K562 (cell line): ENCODE measurements at regions not wholly inside any gene's neighbourhood (a gene's known extent, or its start where the extent isn't known, plus 50 kb on each side); places are given as distances from the start of the nearest gene placed in this dataset.
A peak's percentile ranks its signal among the peaks of the same experiment; 100 is the strongest.

ENCODE experiments used
- ATAC-seq: fragments of 200-7000 bp; cut with Tn5 transposase; 3 replicates; pipeline ENCODE4 v1.9.1; 2020; ENCODE audit warnings: moderate library complexity
- BruUV-seq: library from RNA; stranded (reverse); fragments of 400-500 nt; replicated peaks from 2 replicates; lab custom pipeline; 2021; lab: Mats Ljungman, UMichigan
- CTCF ChIA-PET: fragments of 300-600 bp; formaldehyde crosslinking; extraction: SDS; loops from one replicate; lab custom pipeline; 2021; ENCODE audit warnings: low intra/inter-chr PET ratio; lab: Yijun Ruan, JAX
- POLR2A ChIA-PET: fragments of 300-600, 350-650 bp; sonication (Branson Sonifier 250); formaldehyde crosslinking; extraction: SDS; loops from one replicate; lab custom pipeline; 2021; ENCODE audit warnings: antibody characterized with exemption, inconsistent platforms; lab: Yijun Ruan, JAX
- DNase-seq, 4 experiments: peaks; one replicate each; pipeline versions ENCODE4 v3.0.0 to v3.0.0-alpha.2; 2011 to 2018; ENCODE audit warnings: low spot score in 3 of 4, mixed read lengths in 3 of 4; ENCODE audit errors: extremely low read depth in 1 of 4
- FAIRE-seq: peaks from 2 replicates; lab custom pipeline; 2011; peaks lifted over from hg19 to GRCh38; lab: Jason Lieb, UNC
- H2AFZ ChIP-seq: 2 replicates; pipeline ENCODE4 v1.6.0; 2011; ENCODE audit warnings: low read depth, low read length, control low read depth, inconsistent platforms
- H3K27ac ChIP-seq: fragments of 200-600 bp; 3 replicates; pipeline ENCODE4 v1.8.0; 2011; ENCODE audit warnings: low read depth, mild to moderate bottlenecking, control low read depth, inconsistent platforms, low read length, moderate library complexity, mixed read lengths; ENCODE audit errors: extremely low read depth
- H3K27me3 ChIP-seq, 2 experiments: fragments of 300-600 bp in 1 of 2; 2 replicates in 1 of 2; 3 replicates in 1 of 2; pipeline versions ENCODE4 v1.6.0 to v1.8.0; 2011; ENCODE audit warnings: inconsistent platforms in 2 of 2, low read length in 2 of 2, mild to moderate bottlenecking in 1 of 2, mixed read lengths in 1 of 2, moderate library complexity in 1 of 2; ENCODE audit not compliant: control insufficient read depth in 2 of 2, insufficient read depth in 2 of 2
- H3K36me3 ChIP-seq: fragments of 300-600 bp; 3 replicates; pipeline ENCODE4 v1.8.0; 2011; ENCODE audit warnings: mild to moderate bottlenecking, low read length, inconsistent platforms; ENCODE audit not compliant: control insufficient read depth, insufficient read depth
- H3K4me1 ChIP-seq, 2 experiments: fragments of 200-600 bp in 1 of 2; replicated peaks in 1 of 2; 2 replicates in 1 of 2; 3 replicates in 1 of 2; pipeline versions ENCODE4 v1.5.1 to v1.8.0; 2011; ENCODE audit warnings: inconsistent platforms in 2 of 2, low read length in 2 of 2, mild to moderate bottlenecking in 1 of 2, mixed read lengths in 1 of 2, moderate library complexity in 1 of 2; ENCODE audit not compliant: control insufficient read depth in 2 of 2, insufficient read depth in 2 of 2
- H3K4me2 ChIP-seq: 2 replicates; pipeline ENCODE4 v1.6.1; 2011; ENCODE audit warnings: low read length, control low read depth, inconsistent platforms, mixed read lengths; ENCODE audit not compliant: insufficient read depth
- H3K4me3 ChIP-seq: fragments of 200-600 bp; sonication (generic), shearing (Covaris generic); 2 replicates; pipeline ENCODE4 v1.5.1; 2016; ENCODE audit warnings: control low read depth, inconsistent platforms
- H3K79me2 ChIP-seq: fragments of 200-600 bp; 3 replicates; pipeline ENCODE4 v1.8.0; 2011; ENCODE audit warnings: low read length, inconsistent platforms; ENCODE audit not compliant: control insufficient read depth, insufficient read depth
- H3K9ac ChIP-seq, 2 experiments: 2 replicates each; pipeline versions ENCODE4 v1.6.0 to v1.6.1; 2011; ENCODE audit warnings: low read depth in 2 of 2, low read length in 2 of 2, control low read depth in 1 of 2, inconsistent platforms in 1 of 2, mild to moderate bottlenecking in 1 of 2, mixed read lengths in 1 of 2; ENCODE audit not compliant: insufficient read depth in 1 of 2
- H3K9me1 ChIP-seq: one replicate; pipeline ENCODE4 v1.6.0; 2011; ENCODE audit warnings: inconsistent platforms, mild to moderate bottlenecking, low read length, moderate library complexity; ENCODE audit not compliant: control insufficient read depth, insufficient read depth
- H3K9me3 ChIP-seq: replicated peaks from 2 replicates; pipeline ENCODE4 v1.5.1; 2011; ENCODE audit warnings: low read depth, low read length, inconsistent platforms; ENCODE audit not compliant: control insufficient read depth, insufficient read depth
- H4K20me1 ChIP-seq: replicated peaks from 2 replicates; pipeline ENCODE4 v1.6.1; 2011; ENCODE audit warnings: low read length, inconsistent platforms, mixed read lengths; ENCODE audit not compliant: control insufficient read depth, insufficient read depth
- FOXJ2 ChIP-seq: fragments of 200-800 bp; sonication (Bioruptor generic); IDR thresholded peaks from 2 replicates; pipeline ENCODE4 v1.6.1; 2016; ENCODE audit warnings: missing genetic modification characterization, missing compliant biosample characterization
- RAD21 ChIP-seq, 2 experiments: fragments of 250-450 bp in 1 of 2; fragments of 450-650 bp in 1 of 2; sonication (Bioruptor Pico) in 1 of 2; formaldehyde crosslinking in 1 of 2; IDR thresholded peaks in 1 of 2; conservative IDR thresholded peaks in 1 of 2; 2 replicates each; pipeline versions ENCODE4 v1.4.0 to v1.8.0; 2020 to 2022; ENCODE audit warnings: mild to moderate bottlenecking in 2 of 2, moderate library complexity in 1 of 2
- SMC3 ChIP-seq: conservative IDR thresholded peaks from 2 replicates; pipeline ENCODE4 v1.6.1; 2011; ENCODE audit warnings: low read depth, low read length, improper control_type of control experiment; ENCODE audit not compliant: insufficient read depth
- TEAD4 ChIP-seq, 2 experiments: sonication (generic) in 1 of 2; formaldehyde crosslinking in 1 of 2; IDR thresholded peaks; 2 replicates each; pipeline versions ENCODE4 v1.6.1 to v1.8.0; 2012 to 2022; ENCODE audit warnings: borderline replicate concordance in 1 of 2, inconsistent platforms in 1 of 2, low read length in 1 of 2, mild to moderate bottlenecking in 1 of 2, missing genetic modification reagents in 1 of 2
- WGBS: fragments of 100-300 bp; shearing (Covaris generic); methylation state at CpG from one replicate; pipeline ENCODE4 v1.1.6; 2016; ENCODE audit warnings: low coverage, mixed read lengths; ENCODE audit not compliant: insufficient coverage; ENCODE audit errors: missing lambda C conversion rate; 5-methylcytosine and 5-hydroxymethylcytosine counted together
- in situ Hi-C: fragments of 300-500 bp; cut with MboI; formaldehyde crosslinking; loops from 4 replicates; pipeline ENCODE4 v1.15.0; 2018; ENCODE audit warnings: inconsistent platforms, mixed read lengths
- intact Hi-C: fragments of 100-400 bp; cut with micrococcal nuclease; formaldehyde crosslinking; loops from 2 replicates; pipeline ENCODE4 v1.14.2; 2022
- TF ChIP-seq, protein P1 (sequence below), 2 experiments: fragments of 450-650 bp; formaldehyde crosslinking in 1 of 2; IDR thresholded peaks; 2 replicates each; pipeline versions ENCODE4 v1.4.0 to v1.6.1; 2014 to 2020; ENCODE audit warnings: mild to moderate bottlenecking in 2 of 2, borderline replicate concordance in 1 of 2, low read depth in 1 of 2
- TF ChIP-seq, protein P2 (sequence below), 3 experiments: IDR thresholded peaks in 2 of 3; conservative IDR thresholded peaks in 1 of 3; 2 replicates each; pipeline ENCODE4 v1.5.1; 2011 to 2012; ENCODE audit warnings: low read length in 3 of 3, mild to moderate bottlenecking in 3 of 3, control low read depth in 2 of 3, improper control_type of control experiment in 1 of 3, inconsistent platforms in 1 of 3, low read depth in 1 of 3, mixed read lengths in 1 of 3, moderate library complexity in 1 of 3; ENCODE audit not compliant: insufficient read depth in 2 of 3
- TF ChIP-seq, protein P3 (sequence below): fragments of 250-450 bp; sonication (Bioruptor Pico); IDR thresholded peaks from 2 replicates; pipeline ENCODE4 v1.8.0; 2022; ENCODE audit warnings: inconsistent platforms

DNA sequence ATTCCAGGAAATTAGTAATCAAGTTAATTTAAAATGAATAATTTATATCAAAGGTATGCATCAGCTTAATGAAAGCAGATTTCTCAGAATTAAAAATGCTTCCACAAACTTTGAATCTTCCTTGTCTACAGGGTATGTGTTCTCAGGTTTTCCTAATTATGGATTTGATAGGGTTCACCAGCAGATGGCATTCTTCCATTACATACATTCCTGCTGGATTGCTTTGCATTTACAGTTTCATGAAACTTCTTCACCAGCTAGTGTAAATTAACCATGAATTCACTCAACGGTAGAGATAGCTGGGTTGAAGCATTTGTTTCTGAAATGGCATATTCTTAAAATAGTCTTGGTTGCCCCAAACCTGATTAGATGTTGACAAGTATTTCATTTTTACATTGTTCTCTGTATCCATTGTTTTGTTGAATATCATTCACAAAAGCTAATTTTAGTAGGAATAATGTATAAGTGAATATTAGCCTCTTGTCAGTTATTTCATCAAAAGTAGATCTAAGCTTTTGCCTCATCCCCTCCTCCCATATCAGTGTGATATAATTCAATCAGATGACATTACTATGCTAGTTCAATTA lies 68.7 kb upstream of the WDR41 start:
- Histone ChIP-seq H3K4me2 (no peak overlapping the region), H3K9me1 (no peaks in the 10 kb centered on the region), H3K9me3 (no peaks in the 10 kb centered on the region), H2AFZ (no peak overlapping the region), H4K20me1 (no peaks in the 10 kb centered on the region), H3K4me1 (no peaks in the 10 kb centered on the region), H3K27me3 (peaks cover 2 to 15% of the 10 kb centered on the region in 2 experiments; a peak in 4 of 5 replicates), H3K79me2 (no peaks in the 10 kb centered on the region), H3K9ac (no peak overlapping the region), H3K36me3 (no peaks in the 10 kb centered on the region), H3K27ac (no peak overlapping the region), H3K4me3 (no peak overlapping the region)
- CTCF ChIA-PET, result interaction anchor here (0.6 to 1.8 kb wide), 2 partner anchors 448 to 1404 kb away, joined by 3 to 16 read pairs; no protein-coding TSS in a partner anchor
- POLR2A ChIA-PET, result interaction anchor here (0.6 kb wide), 1 partner anchor 794 kb away, joined by 3 read pairs; no protein-coding TSS in a partner anchor
- in situ Hi-C loops (no loop called here), intact Hi-C loops (loop anchor here (2.0 to 5.0 kb wide), 3 partner anchors 422 to 602 kb away; no protein-coding TSS in a partner anchor)
- WGBS, result 6% methylated on average over 1 of the region's 1 CpG
- FAIRE-seq, result peak; percentile 85
- DNase-seq, result peak; percentile 8 to 53 (median 30)
- BruUV-seq, result no TSS peak
- ATAC-seq, result peak; percentile 56; the same call in 2 of the 3 replicates
- TF ChIP-seq TEAD4 (IDR thresholded peaks at IDR 0.05; ENCODE audit: low read length) (0 out of 2 replicates have a peak, but pooled peaks have one; percentile 15), TEAD4 (CRISPR knock-in tag; IDR thresholded peaks at IDR 0.05; ENCODE audit: borderline replicate concordance) (no peak), FOXJ2 (tag) (no peak), SMC3 (peak; percentile 57; the same call in 1 of the 2 replicates), RAD21 (CRISPR knock-in tag; conservative IDR thresholded peaks at IDR 0.05 in 1 of 2, IDR thresholded peaks at IDR 0.05 in 1 of 2) (peak; percentile 83 to 91)
- TF ChIP-seq, protein P1, sequence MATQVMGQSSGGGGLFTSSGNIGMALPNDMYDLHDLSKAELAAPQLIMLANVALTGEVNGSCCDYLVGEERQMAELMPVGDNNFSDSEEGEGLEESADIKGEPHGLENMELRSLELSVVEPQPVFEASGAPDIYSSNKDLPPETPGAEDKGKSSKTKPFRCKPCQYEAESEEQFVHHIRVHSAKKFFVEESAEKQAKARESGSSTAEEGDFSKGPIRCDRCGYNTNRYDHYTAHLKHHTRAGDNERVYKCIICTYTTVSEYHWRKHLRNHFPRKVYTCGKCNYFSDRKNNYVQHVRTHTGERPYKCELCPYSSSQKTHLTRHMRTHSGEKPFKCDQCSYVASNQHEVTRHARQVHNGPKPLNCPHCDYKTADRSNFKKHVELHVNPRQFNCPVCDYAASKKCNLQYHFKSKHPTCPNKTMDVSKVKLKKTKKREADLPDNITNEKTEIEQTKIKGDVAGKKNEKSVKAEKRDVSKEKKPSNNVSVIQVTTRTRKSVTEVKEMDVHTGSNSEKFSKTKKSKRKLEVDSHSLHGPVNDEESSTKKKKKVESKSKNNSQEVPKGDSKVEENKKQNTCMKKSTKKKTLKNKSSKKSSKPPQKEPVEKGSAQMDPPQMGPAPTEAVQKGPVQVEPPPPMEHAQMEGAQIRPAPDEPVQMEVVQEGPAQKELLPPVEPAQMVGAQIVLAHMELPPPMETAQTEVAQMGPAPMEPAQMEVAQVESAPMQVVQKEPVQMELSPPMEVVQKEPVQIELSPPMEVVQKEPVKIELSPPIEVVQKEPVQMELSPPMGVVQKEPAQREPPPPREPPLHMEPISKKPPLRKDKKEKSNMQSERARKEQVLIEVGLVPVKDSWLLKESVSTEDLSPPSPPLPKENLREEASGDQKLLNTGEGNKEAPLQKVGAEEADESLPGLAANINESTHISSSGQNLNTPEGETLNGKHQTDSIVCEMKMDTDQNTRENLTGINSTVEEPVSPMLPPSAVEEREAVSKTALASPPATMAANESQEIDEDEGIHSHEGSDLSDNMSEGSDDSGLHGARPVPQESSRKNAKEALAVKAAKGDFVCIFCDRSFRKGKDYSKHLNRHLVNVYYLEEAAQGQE (IDR thresholded peaks at IDR 0.05; ENCODE audit: borderline replicate concordance), result peak; percentile 80; the same call in 1 of the 2 replicates
- TF ChIP-seq, protein P1 (CRISPR knock-in tag; IDR thresholded peaks at IDR 0.05; ENCODE audit: low read depth), result no peak
- TF ChIP-seq, protein P2, sequence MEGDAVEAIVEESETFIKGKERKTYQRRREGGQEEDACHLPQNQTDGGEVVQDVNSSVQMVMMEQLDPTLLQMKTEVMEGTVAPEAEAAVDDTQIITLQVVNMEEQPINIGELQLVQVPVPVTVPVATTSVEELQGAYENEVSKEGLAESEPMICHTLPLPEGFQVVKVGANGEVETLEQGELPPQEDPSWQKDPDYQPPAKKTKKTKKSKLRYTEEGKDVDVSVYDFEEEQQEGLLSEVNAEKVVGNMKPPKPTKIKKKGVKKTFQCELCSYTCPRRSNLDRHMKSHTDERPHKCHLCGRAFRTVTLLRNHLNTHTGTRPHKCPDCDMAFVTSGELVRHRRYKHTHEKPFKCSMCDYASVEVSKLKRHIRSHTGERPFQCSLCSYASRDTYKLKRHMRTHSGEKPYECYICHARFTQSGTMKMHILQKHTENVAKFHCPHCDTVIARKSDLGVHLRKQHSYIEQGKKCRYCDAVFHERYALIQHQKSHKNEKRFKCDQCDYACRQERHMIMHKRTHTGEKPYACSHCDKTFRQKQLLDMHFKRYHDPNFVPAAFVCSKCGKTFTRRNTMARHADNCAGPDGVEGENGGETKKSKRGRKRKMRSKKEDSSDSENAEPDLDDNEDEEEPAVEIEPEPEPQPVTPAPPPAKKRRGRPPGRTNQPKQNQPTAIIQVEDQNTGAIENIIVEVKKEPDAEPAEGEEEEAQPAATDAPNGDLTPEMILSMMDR (IDR thresholded peaks at IDR 0.05 in 2 of 3, conservative IDR thresholded peaks at IDR 0.05 in 1 of 3; ENCODE audit: insufficient read depth in 2 of 3, low read depth in 1 of 3, low read length in 3 of 3), result peak; percentile 40 to 74 (median 55); a peak in 5 of 6 replicates
- TF ChIP-seq, protein P3, sequence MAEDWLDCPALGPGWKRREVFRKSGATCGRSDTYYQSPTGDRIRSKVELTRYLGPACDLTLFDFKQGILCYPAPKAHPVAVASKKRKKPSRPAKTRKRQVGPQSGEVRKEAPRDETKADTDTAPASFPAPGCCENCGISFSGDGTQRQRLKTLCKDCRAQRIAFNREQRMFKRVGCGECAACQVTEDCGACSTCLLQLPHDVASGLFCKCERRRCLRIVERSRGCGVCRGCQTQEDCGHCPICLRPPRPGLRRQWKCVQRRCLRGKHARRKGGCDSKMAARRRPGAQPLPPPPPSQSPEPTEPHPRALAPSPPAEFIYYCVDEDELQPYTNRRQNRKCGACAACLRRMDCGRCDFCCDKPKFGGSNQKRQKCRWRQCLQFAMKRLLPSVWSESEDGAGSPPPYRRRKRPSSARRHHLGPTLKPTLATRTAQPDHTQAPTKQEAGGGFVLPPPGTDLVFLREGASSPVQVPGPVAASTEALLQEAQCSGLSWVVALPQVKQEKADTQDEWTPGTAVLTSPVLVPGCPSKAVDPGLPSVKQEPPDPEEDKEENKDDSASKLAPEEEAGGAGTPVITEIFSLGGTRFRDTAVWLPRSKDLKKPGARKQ (CRISPR knock-in tag), result no peak
